ENCODE measurements at regions not wholly inside any gene's neighbourhood (a gene's known extent, or its start where the extent isn't known, plus 50 kb on each side); places are given as distances from the start of the nearest gene placed in this dataset.

GRCh38 chr4:96093563-96093962 is 253.7 kb downstream of the PDHA2 start:
- H3K9me3 ChIP-seq: no peaks in the 10 kb centered on the region
- no peak for DNase-seq (ENCODE audit: low spot score in 2 of 2)
- H3K27me3 ChIP-seq (ENCODE audit: low read depth): no peaks in the 10 kb centered on the region
- in situ Hi-C loops (cut with MboI; ENCODE audit: low sequenced_read_pairs): no loop called here
- H3K4me1 ChIP-seq: no peaks in the 10 kb centered on the region
- H3K36me3 ChIP-seq (replicated peaks): no peaks in the 10 kb centered on the region
- no peak overlapping the region for H3K4me3 ChIP-seq

DNA sequence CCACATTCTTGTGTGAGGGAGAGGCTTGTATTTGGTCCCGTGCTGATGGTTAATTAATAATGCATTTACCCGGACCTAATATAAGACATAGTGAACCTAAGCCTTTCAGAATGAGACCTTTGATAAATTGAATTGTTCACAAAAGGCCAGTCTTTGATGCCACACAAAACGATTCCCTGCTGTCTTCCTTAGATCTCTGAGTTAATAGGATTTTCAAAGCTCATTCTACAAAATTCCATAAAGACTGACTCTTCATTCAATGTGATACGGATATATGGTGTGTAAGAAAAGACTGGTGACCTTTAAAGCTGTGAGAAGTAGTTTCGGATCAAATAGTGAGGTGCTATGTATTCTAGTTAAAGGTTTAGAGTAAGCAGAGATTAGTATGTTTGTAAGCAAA is 254.3 kb downstream of the PDHA2 start:
- no peaks in the 10 kb centered on the region for H3K27me3 ChIP-seq (ENCODE audit: low read depth)
- no peak overlapping the region for H3K4me3 ChIP-seq
- H3K9me3 ChIP-seq: no peaks in the 10 kb centered on the region
- DNase-seq (ENCODE audit: low spot score in 2 of 2): no peak
- H3K36me3 ChIP-seq (replicated peaks): no peaks in the 10 kb centered on the region
- no peaks in the 10 kb centered on the region for H3K4me1 ChIP-seq
- in situ Hi-C loops (cut with MboI; ENCODE audit: low sequenced_read_pairs): no loop called here

DNA sequence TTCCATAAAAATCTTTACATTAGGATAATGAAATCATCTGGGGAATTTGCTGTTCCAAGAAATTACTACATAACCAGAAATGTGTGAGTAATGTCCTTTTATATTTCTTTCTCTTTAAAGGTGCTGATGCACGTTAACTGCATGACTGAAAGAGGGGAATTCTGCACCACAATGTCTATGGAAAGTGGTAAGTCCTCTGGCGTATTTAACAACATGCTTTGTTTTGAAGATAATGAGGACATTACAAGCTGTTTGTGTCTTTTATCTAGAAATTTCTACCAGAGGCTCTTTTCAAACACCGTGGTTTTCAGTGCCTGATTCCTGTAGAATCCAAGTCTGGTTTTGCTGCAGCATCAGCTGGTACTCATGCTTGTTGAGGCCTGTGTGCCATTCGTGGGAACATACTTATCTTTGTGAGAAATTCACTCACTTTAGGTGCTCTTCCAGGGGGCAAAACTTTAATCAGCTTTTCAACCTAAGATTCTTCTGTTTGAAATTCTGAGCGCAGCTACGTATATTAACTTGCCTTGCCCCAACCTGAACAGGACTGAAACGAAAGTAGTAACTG is 257.2 kb downstream of the PDHA2 start:
- H3K36me3 ChIP-seq (replicated peaks): no peaks in the 10 kb centered on the region
- in situ Hi-C loops (cut with MboI; ENCODE audit: low sequenced_read_pairs): no loop called here

GRCh38 chr4:96097693-96098092 is 257.8 kb downstream of the PDHA2 start:
- H3K36me3 ChIP-seq (replicated peaks): no peaks in the 10 kb centered on the region
- no peaks in the 10 kb centered on the region for H3K9me3 ChIP-seq
- in situ Hi-C loops (cut with MboI; ENCODE audit: low sequenced_read_pairs): no loop called here
- H3K27me3 ChIP-seq (ENCODE audit: low read depth): no peaks in the 10 kb centered on the region
- H3K4me1 ChIP-seq: no peaks in the 10 kb centered on the region
- DNase-seq (ENCODE audit: low spot score in 2 of 2): no peak
- H3K4me3 ChIP-seq: no peak overlapping the region

More for the DNA sequence above, 257.2 kb downstream of the PDHA2 start:
- H3K27me3 ChIP-seq (ENCODE audit: low read depth): no peaks in the 10 kb centered on the region
- no peaks in the 10 kb centered on the region for H3K9me3 ChIP-seq
- H3K4me3 ChIP-seq: no peak overlapping the region
- no peak for DNase-seq (ENCODE audit: low spot score in 2 of 2)
- H3K4me1 ChIP-seq: no peaks in the 10 kb centered on the region

GRCh38 chr4:96099031-96099430 is 259.1 kb downstream of the PDHA2 start:
- H3K36me3 ChIP-seq (replicated peaks): no peaks in the 10 kb centered on the region
- H3K4me1 ChIP-seq: no peaks in the 10 kb centered on the region
- H3K27me3 ChIP-seq (ENCODE audit: low read depth): no peaks in the 10 kb centered on the region
- H3K9me3 ChIP-seq: no peaks in the 10 kb centered on the region
- DNase-seq (ENCODE audit: low spot score in 2 of 2): no peak
- no peak overlapping the region for H3K4me3 ChIP-seq
- in situ Hi-C loops (cut with MboI; ENCODE audit: low sequenced_read_pairs): no loop called here

GRCh38 chr4:96102541-96103026 is 262.7 kb downstream of the PDHA2 start:
- Histone ChIP-seq H3K9me3 (no peaks in the 10 kb centered on the region), H3K36me3 (replicated peaks) (no peaks in the 10 kb centered on the region), H3K27me3 (ENCODE audit: low read depth) (no peaks in the 10 kb centered on the region), H3K4me3 (no peak overlapping the region), H3K4me1 (no peaks in the 10 kb centered on the region)
- no peak for DNase-seq (ENCODE audit: low spot score in 2 of 2)
- in situ Hi-C loops (cut with MboI; ENCODE audit: low sequenced_read_pairs): no loop called here

GRCh38 chr4:96103086-96103485 is 263.2 kb downstream of the PDHA2 start:
- Histone ChIP-seq H3K27me3 (ENCODE audit: low read depth) (no peaks in the 10 kb centered on the region), H3K36me3 (replicated peaks) (no peaks in the 10 kb centered on the region), H3K4me3 (no peak overlapping the region), H3K9me3 (no peaks in the 10 kb centered on the region), H3K4me1 (no peaks in the 10 kb centered on the region)
- DNase-seq (ENCODE audit: low spot score in 2 of 2): no peak
- in situ Hi-C loops (cut with MboI; ENCODE audit: low sequenced_read_pairs): no loop called here

DNA sequence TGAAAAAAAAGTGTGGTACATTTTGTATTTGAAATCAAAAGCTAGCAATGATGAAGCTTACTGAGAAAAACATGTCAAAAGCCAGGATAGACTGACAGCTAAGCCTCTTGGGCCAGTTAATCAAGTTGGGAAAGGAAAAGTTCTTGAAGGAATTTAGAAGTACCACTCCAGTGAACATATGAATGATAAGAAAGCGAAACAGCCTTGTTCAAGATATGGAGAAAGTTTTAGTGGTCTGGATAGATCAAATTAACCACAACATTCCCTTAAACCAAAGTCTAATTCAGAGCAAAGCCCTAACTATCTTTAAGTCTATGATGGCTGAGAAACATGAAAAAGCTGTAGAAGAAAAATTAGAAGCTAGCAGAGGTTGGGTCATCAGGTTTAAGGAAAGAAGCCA is 268.3 kb downstream of the PDHA2 start:
- H3K36me3 ChIP-seq (replicated peaks): no peaks in the 10 kb centered on the region
- no peak for DNase-seq (ENCODE audit: low spot score in 2 of 2)
- no peaks in the 10 kb centered on the region for H3K27me3 ChIP-seq (ENCODE audit: low read depth)
- H3K4me3 ChIP-seq: no peak overlapping the region
- in situ Hi-C loops (cut with MboI; ENCODE audit: low sequenced_read_pairs): no loop called here
- no peaks in the 10 kb centered on the region for H3K9me3 ChIP-seq
- no peaks in the 10 kb centered on the region for H3K4me1 ChIP-seq

GRCh38 chr4:96112631-96113030 is 272.7 kb downstream of the PDHA2 start:
- H3K27me3 ChIP-seq (ENCODE audit: low read depth): no peaks in the 10 kb centered on the region
- no peak for DNase-seq (ENCODE audit: low spot score in 2 of 2)
- H3K9me3 ChIP-seq: no peaks in the 10 kb centered on the region
- H3K36me3 ChIP-seq (replicated peaks): no peaks in the 10 kb centered on the region
- H3K4me1 ChIP-seq: no peaks in the 10 kb centered on the region
- H3K4me3 ChIP-seq: no peak overlapping the region
- in situ Hi-C loops (cut with MboI; ENCODE audit: low sequenced_read_pairs): no loop called here

DNA sequence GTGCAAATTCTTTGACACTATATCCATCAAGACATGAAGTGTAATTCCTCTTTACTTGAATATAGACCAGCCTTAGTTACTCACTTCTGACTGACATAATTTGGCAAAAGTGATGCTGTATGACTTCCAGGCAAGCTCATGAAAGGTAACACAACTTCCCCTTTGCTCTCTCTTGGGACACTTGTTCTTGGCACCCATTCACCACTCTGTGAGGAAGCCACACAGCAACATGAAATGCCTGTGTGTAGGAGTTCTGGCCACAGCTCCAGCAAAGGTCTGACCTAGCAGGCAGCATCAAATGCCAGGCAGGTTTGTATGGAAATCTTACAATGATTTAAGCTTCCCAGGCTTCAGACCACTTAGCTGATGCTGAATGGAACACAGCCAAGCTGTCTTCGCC is 280.3 kb downstream of the PDHA2 start:
- Histone ChIP-seq H3K4me3 (no peak overlapping the region), H3K27me3 (ENCODE audit: low read depth) (no peaks in the 10 kb centered on the region), H3K9me3 (no peaks in the 10 kb centered on the region), H3K36me3 (replicated peaks) (no peaks in the 10 kb centered on the region), H3K4me1 (no peaks in the 10 kb centered on the region)
- no peak for DNase-seq (ENCODE audit: low spot score in 2 of 2)
- in situ Hi-C loops (cut with MboI; ENCODE audit: low sequenced_read_pairs): no loop called here

- no peaks in the 10 kb centered on the region for H3K36me3 ChIP-seq (replicated peaks)
- H3K4me3 ChIP-seq: no peak overlapping the region
- H3K27me3 ChIP-seq (ENCODE audit: low read depth): no peaks in the 10 kb centered on the region
- DNase-seq (ENCODE audit: low spot score in 2 of 2): no peak
- no peaks in the 10 kb centered on the region for H3K9me3 ChIP-seq
- in situ Hi-C loops (cut with MboI; ENCODE audit: low sequenced_read_pairs): no loop called here
- no peaks in the 10 kb centered on the region for H3K4me1 ChIP-seq
Measured at GRCh38 chr4:96126227-96126626, 286.3 kb downstream of the PDHA2 start.

GRCh38 chr4:96131186-96131585 is 291.3 kb downstream of the PDHA2 start:
- no peak for DNase-seq (ENCODE audit: low spot score in 2 of 2)
- Histone ChIP-seq H3K4me3 (no peak overlapping the region), H3K4me1 (peaks cover 10% of the 10 kb centered on the region), H3K36me3 (replicated peaks) (no peaks in the 10 kb centered on the region), H3K27me3 (ENCODE audit: low read depth) (no peaks in the 10 kb centered on the region), H3K9me3 (no peaks in the 10 kb centered on the region)
- in situ Hi-C loops (cut with MboI; ENCODE audit: low sequenced_read_pairs): no loop called here

DNA sequence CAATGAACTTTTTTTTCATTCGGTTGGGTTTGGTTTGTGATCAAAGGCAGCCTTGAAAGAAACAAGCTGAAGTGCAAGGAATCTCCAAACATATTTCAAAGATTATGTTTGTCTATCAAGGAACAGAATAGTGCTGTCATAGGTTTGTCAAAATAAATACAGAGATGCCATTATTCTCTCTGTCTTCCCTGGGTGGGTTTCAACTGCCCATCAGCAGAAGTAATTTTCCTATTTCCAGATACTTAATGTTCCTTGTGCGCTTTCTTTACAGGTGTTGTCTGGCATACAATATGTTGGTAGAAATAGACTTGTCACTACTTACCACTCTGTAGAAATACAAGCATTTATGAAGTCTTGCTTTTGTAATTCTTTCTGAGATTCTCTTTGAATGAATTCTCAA is 294.9 kb downstream of the PDHA2 start:
- H3K4me3 ChIP-seq: no peak overlapping the region
- no peaks in the 10 kb centered on the region for H3K27me3 ChIP-seq (ENCODE audit: low read depth)
- in situ Hi-C loops (cut with MboI; ENCODE audit: low sequenced_read_pairs): no loop called here
- H3K9me3 ChIP-seq: no peaks in the 10 kb centered on the region
- H3K4me1 ChIP-seq: peaks cover 10% of the 10 kb centered on the region
- DNase-seq (ENCODE audit: low spot score in 2 of 2): no peak
- H3K36me3 ChIP-seq (replicated peaks): no peaks in the 10 kb centered on the region

- in situ Hi-C loops (cut with MboI; ENCODE audit: low sequenced_read_pairs): no loop called here
Measured at GRCh38 chr4:96136056-96136455, 296.2 kb downstream of the PDHA2 start.

GRCh38 chr4:96139251-96139929 is 299.5 kb downstream of the PDHA2 start:
- no peak for DNase-seq (ENCODE audit: low spot score in 2 of 2)
- in situ Hi-C loops (cut with MboI; ENCODE audit: low sequenced_read_pairs): no loop called here
- Histone ChIP-seq H3K36me3 (replicated peaks) (no peaks in the 10 kb centered on the region), H3K9me3 (no peaks in the 10 kb centered on the region), H3K4me1 (no peaks in the 10 kb centered on the region), H3K4me3 (no peak overlapping the region), H3K27me3 (ENCODE audit: low read depth) (no peaks in the 10 kb centered on the region)

More at GRCh38 chr4:96136056-96136455, 296.2 kb downstream of the PDHA2 start:
- DNase-seq (ENCODE audit: low spot score in 2 of 2): no peak
- Histone ChIP-seq H3K27me3 (ENCODE audit: low read depth) (no peaks in the 10 kb centered on the region), H3K4me3 (no peak overlapping the region), H3K9me3 (no peaks in the 10 kb centered on the region), H3K36me3 (replicated peaks) (no peaks in the 10 kb centered on the region), H3K4me1 (peaks cover 10% of the 10 kb centered on the region)

All from HAP-1 (cell line).